Progenitor cell of endocrine pancreas (in vitro differentiated cells): ENCODE measurements at regions not wholly inside any gene's neighbourhood (a gene's known extent, or its start where the extent isn't known, plus 50 kb on each side); places are given as distances from the start of the nearest gene placed in this dataset.

Source experiments
- DNase-seq: peaks from one replicate; pipeline ENCODE4 v3.0.0; 2021; ENCODE audit warnings: low spot score; ENCODE audit not compliant: unreplicated experiment
- H3K27ac Mint-ChIP-seq: 2 replicates; pipeline ENCODE4 v1.8.0; 2021; ENCODE audit warnings: mild to moderate bottlenecking, moderate library complexity, mixed read lengths
- H3K27me3 Mint-ChIP-seq: 2 replicates; pipeline ENCODE4 v1.8.0; 2021; ENCODE audit warnings: mixed read lengths
- H3K36me3 Mint-ChIP-seq: 2 replicates; pipeline ENCODE4 v1.8.0; 2022; ENCODE audit warnings: mixed read lengths; ENCODE audit not compliant: insufficient read depth
- H3K4me1 Mint-ChIP-seq: 2 replicates; pipeline ENCODE4 v1.8.0; 2021; ENCODE audit warnings: low read depth, mixed read lengths
- H3K4me3 Mint-ChIP-seq: 2 replicates; pipeline ENCODE4 v1.8.0; 2021; ENCODE audit warnings: low read depth, mild to moderate bottlenecking, moderate library complexity, mixed read lengths
- H3K9me3 Mint-ChIP-seq: 2 replicates; pipeline ENCODE4 v1.8.0; 2021; ENCODE audit warnings: low read depth, mixed read lengths
- TF ChIP-seq, protein P1 (sequence below): fragments of 200-600 bp; sonication (generic); IDR thresholded peaks from one replicate; pipeline ENCODE4 v1.5.0; 2021; ENCODE audit warnings: antibody characterized with exemption, mild to moderate bottlenecking; ENCODE audit not compliant: unreplicated experiment

DNA sequence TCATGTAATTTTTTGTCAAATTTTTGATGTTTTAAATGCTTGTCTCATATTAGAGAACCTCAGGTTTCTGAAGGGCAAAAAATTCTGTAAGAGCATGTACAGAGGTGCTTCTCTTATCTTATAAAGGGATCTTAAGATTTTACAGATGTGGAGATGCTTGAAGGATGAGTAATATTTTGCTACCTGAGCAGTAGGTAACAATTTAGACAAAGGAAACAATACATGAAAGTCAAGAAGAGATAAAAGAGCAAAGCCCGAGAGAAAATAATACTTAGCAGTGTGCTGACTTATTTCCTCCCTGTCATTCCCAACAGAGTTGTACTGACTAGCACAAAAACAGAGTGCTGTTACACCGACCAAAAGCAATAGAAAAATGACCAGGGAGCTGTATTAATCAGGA lies 98.1 kb upstream of the PTPRR start:
- TF ChIP-seq, protein P1, sequence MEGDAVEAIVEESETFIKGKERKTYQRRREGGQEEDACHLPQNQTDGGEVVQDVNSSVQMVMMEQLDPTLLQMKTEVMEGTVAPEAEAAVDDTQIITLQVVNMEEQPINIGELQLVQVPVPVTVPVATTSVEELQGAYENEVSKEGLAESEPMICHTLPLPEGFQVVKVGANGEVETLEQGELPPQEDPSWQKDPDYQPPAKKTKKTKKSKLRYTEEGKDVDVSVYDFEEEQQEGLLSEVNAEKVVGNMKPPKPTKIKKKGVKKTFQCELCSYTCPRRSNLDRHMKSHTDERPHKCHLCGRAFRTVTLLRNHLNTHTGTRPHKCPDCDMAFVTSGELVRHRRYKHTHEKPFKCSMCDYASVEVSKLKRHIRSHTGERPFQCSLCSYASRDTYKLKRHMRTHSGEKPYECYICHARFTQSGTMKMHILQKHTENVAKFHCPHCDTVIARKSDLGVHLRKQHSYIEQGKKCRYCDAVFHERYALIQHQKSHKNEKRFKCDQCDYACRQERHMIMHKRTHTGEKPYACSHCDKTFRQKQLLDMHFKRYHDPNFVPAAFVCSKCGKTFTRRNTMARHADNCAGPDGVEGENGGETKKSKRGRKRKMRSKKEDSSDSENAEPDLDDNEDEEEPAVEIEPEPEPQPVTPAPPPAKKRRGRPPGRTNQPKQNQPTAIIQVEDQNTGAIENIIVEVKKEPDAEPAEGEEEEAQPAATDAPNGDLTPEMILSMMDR, result no peak
- H3K4me3 Mint-ChIP-seq, result no peak overlapping the region
- no peak for DNase-seq
- no peaks in the 10 kb centered on the region for H3K27me3 Mint-ChIP-seq
- H3K9me3 Mint-ChIP-seq, result no peaks in the 10 kb centered on the region
- no peak overlapping the region for H3K27ac Mint-ChIP-seq
- no peaks in the 10 kb centered on the region for H3K4me1 Mint-ChIP-seq
- H3K36me3 Mint-ChIP-seq, result no peaks in the 10 kb centered on the region

DNA sequence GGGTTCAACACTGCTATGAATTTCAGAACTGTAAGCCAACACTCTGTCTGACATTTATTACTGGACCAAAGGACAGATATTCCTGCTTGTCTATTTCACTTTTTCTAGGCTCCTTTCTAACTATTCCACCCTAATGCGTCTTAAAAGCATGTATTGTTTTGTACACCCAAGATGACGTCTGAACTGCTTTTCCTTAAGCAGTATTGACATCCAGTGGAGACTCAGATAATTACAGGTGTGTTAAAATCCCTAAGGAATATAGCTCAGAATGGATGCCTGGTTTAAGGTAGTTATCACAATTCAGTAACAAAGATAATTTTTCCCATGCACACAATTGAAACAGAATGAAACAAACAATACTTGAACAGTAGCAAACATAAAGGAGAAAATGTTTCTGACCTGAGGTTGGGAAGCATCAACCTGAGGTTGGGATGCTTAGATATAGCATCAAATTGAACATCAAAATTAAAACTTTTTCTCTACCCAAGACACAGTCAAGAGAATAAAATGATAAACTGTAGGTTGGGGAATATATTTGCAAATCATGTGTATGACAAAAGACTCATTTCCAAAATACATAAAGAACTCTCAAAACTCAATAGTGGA lies 93.7 kb upstream of the PTPRR start:
- Mint-ChIP-seq H3K4me1 (no peaks in the 10 kb centered on the region), H3K27me3 (no peaks in the 10 kb centered on the region), H3K9me3 (no peaks in the 10 kb centered on the region), H3K27ac (no peak overlapping the region), H3K4me3 (no peak overlapping the region), H3K36me3 (no peaks in the 10 kb centered on the region)
- DNase-seq, result no peak
- TF ChIP-seq, protein P1, result peak; percentile 54

DNA sequence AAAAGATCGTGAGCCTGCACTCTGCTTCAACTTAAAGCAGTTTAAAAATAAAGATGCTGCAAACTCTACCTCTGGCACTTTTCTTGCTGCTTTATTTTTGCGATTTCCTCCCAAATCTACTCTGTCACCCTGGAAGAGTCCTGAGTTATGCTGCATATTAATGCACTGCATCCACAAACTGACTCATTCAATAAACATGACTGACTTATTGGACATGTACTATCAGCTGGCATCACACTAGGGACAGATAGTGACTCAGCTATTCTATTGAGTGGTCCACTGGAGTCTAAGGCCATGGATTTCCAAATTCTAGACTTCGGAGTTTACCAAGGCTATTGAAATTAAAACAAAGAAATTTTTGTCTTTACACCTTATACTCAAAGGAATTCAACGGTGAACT lies 90.7 kb upstream of the PTPRR start:
- H3K27ac Mint-ChIP-seq, result no peak overlapping the region
- H3K27me3 Mint-ChIP-seq, result no peaks in the 10 kb centered on the region

DNA sequence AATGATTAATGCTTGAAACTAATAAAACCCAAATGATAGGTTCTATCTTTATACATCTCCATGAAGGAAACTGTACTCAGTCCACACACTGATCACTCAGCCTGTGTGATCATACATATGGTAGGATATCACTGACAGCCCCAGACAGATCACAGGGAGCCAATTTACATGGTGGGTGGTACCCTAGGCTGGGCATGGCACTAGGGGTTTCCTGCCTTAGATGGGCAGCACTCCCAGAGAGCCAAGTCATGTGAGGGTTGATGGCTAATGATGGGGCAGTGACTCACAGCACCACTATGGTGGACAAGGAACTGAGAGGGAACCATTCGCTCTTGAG lies 89.6 kb upstream of the PTPRR start:
- no peak for DNase-seq
- TF ChIP-seq, protein P1, result no peak
- Mint-ChIP-seq H3K4me3 (no peak overlapping the region), H3K27ac (no peak overlapping the region), H3K9me3 (no peaks in the 10 kb centered on the region), H3K4me1 (no peaks in the 10 kb centered on the region), H3K27me3 (no peaks in the 10 kb centered on the region), H3K36me3 (no peaks in the 10 kb centered on the region)

More for the DNA sequence above, 90.7 kb upstream of the PTPRR start:
- DNase-seq, result no peak
- Mint-ChIP-seq H3K4me1 (no peaks in the 10 kb centered on the region), H3K4me3 (no peak overlapping the region), H3K9me3 (no peaks in the 10 kb centered on the region), H3K36me3 (no peaks in the 10 kb centered on the region)
- TF ChIP-seq, protein P1, result no peak

DNA sequence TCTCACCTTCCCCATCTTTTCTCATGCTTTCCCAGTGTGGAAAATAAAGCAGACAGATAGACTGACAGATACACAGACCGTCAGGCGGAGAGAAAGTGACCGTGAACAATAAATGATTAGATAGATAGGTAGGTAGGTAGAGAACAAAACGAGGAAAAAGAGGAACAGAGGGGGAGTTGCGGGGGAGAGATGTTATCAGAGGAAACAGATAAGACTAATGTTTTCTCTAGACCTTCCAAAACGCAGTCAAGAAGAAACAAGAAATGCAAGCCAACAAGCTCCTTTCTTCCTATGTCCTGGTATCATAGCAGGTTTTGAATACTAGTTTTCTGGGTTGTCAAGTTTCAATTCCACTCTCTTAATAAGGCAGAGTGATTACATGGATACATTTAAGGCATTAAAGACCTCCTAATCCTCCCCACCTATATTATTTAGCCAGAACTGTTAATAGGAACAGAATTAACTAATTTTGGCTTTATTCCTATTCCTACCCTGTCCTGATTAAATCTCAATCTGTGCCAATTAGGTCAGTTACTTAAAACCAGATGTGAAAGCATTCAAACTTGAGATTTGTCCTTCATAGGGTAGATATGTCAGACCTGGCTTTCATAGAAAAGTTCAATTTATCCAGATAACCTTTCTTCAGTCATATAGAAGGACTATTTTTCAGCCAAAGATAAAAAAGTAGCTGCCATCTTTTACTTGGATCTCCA lies 89.0 kb upstream of the PTPRR start:
- Mint-ChIP-seq H3K9me3 (no peaks in the 10 kb centered on the region), H3K4me3 (no peak overlapping the region), H3K27ac (no peak overlapping the region), H3K27me3 (no peaks in the 10 kb centered on the region), H3K36me3 (no peaks in the 10 kb centered on the region), H3K4me1 (no peaks in the 10 kb centered on the region)
- TF ChIP-seq, protein P1, result no peak
- DNase-seq, result no peak
